ENCODE measurements at regions not wholly inside any gene's neighbourhood (a gene's known extent, or its start where the extent isn't known, plus 50 kb on each side); places are given as distances from the start of the nearest gene placed in this dataset.

GRCh38 chr1:18580691-18581419 is 49.8 kb upstream of the PAX7 start:
- BruUV-seq (replicated peaks) = no TSS peak
- H3K79me2 ChIP-seq (ENCODE audit: insufficient read depth, low read length) = no peaks in the 10 kb centered on the region
- peak overlapping the region; percentile 93 for H2AFZ ChIP-seq (ENCODE audit: low read depth, low read length, poor library complexity, severe bottlenecking)
- no peaks in the 10 kb centered on the region for H3K27me3 ChIP-seq (ENCODE audit: insufficient read depth, low read length)
- peaks cover 0 to 7% of the 10 kb centered on the region in 2 experiments; a peak in 3 of 4 replicates for H3K4me1 ChIP-seq (ENCODE audit: control insufficient read depth in 1 of 2, insufficient read depth in 2 of 2, low read length in 2 of 2)
- H3K4me3 ChIP-seq (replicated peaks in 1 of 2; ENCODE audit: low read depth in 1 of 2, low read length in 2 of 2) = no peak overlapping the region
- POLR2A ChIA-PET = no interaction called here
- TF ChIP-seq POLR2A (IDR thresholded peaks at IDR 0.05; ENCODE audit: borderline replicate concordance, extremely low read depth, insufficient read depth, insufficient read length) = no peak
- TF ChIP-seq RAD21 (IDR thresholded peaks at IDR 0.05; ENCODE audit: low read depth) = no peak
- no peak for TF ChIP-seq REST (IDR thresholded peaks at IDR 0.05; ENCODE audit: low read depth)
- TF ChIP-seq ATF3 (IDR thresholded peaks at IDR 0.05) = no peak
- CTCF ChIA-PET = interaction anchor here (1.0 to 2.3 kb wide), 13 partner anchors 9 to 928 kb away, joined by 3 to 11 read pairs (median 6); partner anchors contain the start of gene ALDH4A1
- H3K36me3 ChIP-seq (ENCODE audit: control insufficient read depth in 1 of 2, insufficient read depth in 2 of 2, low read length in 2 of 2) = no peaks in the 10 kb centered on the region
- ATAC-seq (no peak), DNase-seq (ENCODE audit: low read depth, low spot score) (no peak)
- no peak overlapping the region for H3K9ac ChIP-seq (ENCODE audit: low read length)
- peak overlapping the region; percentile 45; the same call in 1 of the 2 replicates for H3K4me2 ChIP-seq (ENCODE audit: low read length)
- H3K27ac ChIP-seq (ENCODE audit: low read depth, low read length) = no peak overlapping the region
- no peaks in the 10 kb centered on the region for H3K9me2 ChIP-seq (ENCODE audit: insufficient read depth)
- H3K9me3 ChIP-seq (ENCODE audit: control insufficient read depth in 1 of 2, insufficient read depth in 1 of 2, low read depth in 1 of 2, low read length in 2 of 2) = no peaks in the 10 kb centered on the region
- intact Hi-C loops (cut with micrococcal nuclease) = loop anchor here (2.0 kb wide), 2 partner anchors 658 to 926 kb away; no protein-coding TSS in a partner anchor
- RAD21 ChIA-PET (ENCODE audit: low non-redundant PET in 1 of 2, low total read pairs in 2 of 2, uncharacterized antibody in 2 of 2, unreplicated experiment in 2 of 2) = interaction anchor here (0.5 to 1.2 kb wide), 4 partner anchors 24 to 1007 kb away, joined by 3 to 4 read pairs (median 4); no protein-coding TSS in a partner anchor
- H4K20me1 ChIP-seq (ENCODE audit: insufficient read depth) = no peaks in the 10 kb centered on the region

Data from HCT116 (cell line).